ENCODE measurements at regions not wholly inside any gene's neighbourhood (a gene's known extent, or its start where the extent isn't known, plus 50 kb on each side); places are given as distances from the start of the nearest gene placed in this dataset.

DNA sequence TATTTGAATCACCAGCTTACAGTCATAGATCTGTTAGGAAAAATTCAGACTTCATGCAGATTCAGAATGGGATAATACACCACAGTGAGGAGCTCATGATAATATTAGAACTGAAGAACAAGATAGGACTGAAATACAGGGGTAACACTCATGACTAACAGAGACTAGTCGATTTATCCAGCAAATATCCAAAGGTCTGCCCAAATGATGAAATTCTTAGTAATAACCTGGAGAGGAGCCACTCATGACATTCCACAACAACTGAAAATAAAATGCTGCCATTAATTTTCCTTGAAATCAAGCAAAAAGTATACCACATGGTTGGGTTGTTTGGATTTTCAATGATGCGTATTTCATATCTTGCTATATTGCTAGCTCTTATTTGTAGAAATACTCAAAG is 903.7 kb upstream of the ADGRL3 start:
- TF ChIP-seq CTCF (IDR thresholded peaks at IDR 0.05; ENCODE audit: insufficient read depth, low read depth, low read length), result no peak
- H3K4me3 ChIP-seq (ENCODE audit: low read depth, low read length), result no peak overlapping the region
- POLR2A ChIA-PET, result no interaction called here
- no peaks in the 10 kb centered on the region for H3K36me3 ChIP-seq (ENCODE audit: control insufficient read depth, insufficient read depth, low read length)
- no peaks in the 10 kb centered on the region for H3K27me3 ChIP-seq (ENCODE audit: control insufficient read depth, insufficient read depth, low read length)
- no peak for DNase-seq (ENCODE audit: low read depth)
- CTCF ChIA-PET, result no interaction called here

- TF ChIP-seq CTCF (IDR thresholded peaks at IDR 0.05; ENCODE audit: insufficient read depth, low read depth, low read length), result no peak
- ChIA-PET CTCF (no interaction called here), POLR2A (no interaction called here)
- no peaks in the 10 kb centered on the region for H3K36me3 ChIP-seq (ENCODE audit: control insufficient read depth, insufficient read depth, low read length)
- DNase-seq (ENCODE audit: low read depth), result no peak
- H3K27me3 ChIP-seq (ENCODE audit: control insufficient read depth, insufficient read depth, low read length), result no peaks in the 10 kb centered on the region
- no peak overlapping the region for H3K4me3 ChIP-seq (ENCODE audit: low read depth, low read length)
Measured at GRCh38 chr4:60313611-60314178, 886.4 kb upstream of the ADGRL3 start.

DNA sequence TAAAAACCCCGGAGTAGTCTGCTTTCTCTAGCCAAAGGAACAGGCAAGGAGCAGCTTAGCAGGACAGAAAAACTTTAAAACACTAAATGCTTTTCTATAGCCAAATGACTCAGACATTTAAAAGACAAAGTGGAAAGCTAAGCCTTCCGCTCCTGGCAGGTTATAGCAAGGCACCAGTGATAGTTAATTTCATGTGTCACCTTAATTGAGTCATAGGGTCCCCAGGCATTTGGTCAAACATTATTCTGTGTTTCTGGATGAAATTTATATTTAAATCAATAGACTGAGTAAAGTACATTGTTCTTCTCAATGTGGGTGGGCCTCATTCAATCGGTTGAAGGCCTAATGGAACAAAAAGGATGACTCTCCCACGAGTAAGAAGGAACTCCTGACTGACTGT is 885.7 kb upstream of the ADGRL3 start:
- CTCF ChIA-PET, result no interaction called here
- no peaks in the 10 kb centered on the region for H3K36me3 ChIP-seq (ENCODE audit: control insufficient read depth, insufficient read depth, low read length)
- no peaks in the 10 kb centered on the region for H3K27me3 ChIP-seq (ENCODE audit: control insufficient read depth, insufficient read depth, low read length)
- no peak for DNase-seq (ENCODE audit: low read depth)
- TF ChIP-seq CTCF (IDR thresholded peaks at IDR 0.05; ENCODE audit: insufficient read depth, low read depth, low read length), result no peak
- POLR2A ChIA-PET, result no interaction called here
- H3K4me3 ChIP-seq (ENCODE audit: low read depth, low read length), result no peak overlapping the region

- Histone ChIP-seq H3K27me3 (ENCODE audit: control insufficient read depth, insufficient read depth, low read length) (no peaks in the 10 kb centered on the region), H3K4me3 (ENCODE audit: low read depth, low read length) (no peak overlapping the region), H3K36me3 (ENCODE audit: control insufficient read depth, insufficient read depth, low read length) (no peaks in the 10 kb centered on the region)
- no peak for TF ChIP-seq CTCF (IDR thresholded peaks at IDR 0.05; ENCODE audit: insufficient read depth, low read depth, low read length)
- CTCF ChIA-PET, result no interaction called here
- POLR2A ChIA-PET, result no interaction called here
- DNase-seq (ENCODE audit: low read depth), result no peak
Measured at GRCh38 chr4:60315586-60315985, 884.5 kb upstream of the ADGRL3 start.

DNA sequence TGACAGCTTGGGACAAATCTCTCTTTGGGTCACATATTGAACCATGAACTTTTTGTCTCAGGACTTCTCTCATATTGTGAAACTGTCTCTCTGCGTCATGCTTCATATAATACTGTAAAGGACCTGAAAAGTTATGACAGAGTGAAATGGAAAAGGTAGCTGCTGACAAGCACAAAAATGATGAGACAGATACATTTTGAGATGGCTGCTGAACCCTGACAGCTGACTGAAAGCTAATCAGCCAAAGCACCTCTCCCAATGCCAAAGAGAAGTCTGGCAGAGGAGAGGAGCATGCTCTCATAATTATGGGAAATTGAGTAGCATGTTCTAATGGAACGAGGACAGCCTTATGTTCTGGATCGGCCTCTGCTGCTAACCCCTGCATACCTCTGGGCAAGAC is 873.4 kb upstream of the ADGRL3 start:
- DNase-seq (ENCODE audit: low read depth), result no peak
- Histone ChIP-seq H3K4me3 (ENCODE audit: low read depth, low read length) (no peak overlapping the region), H3K27me3 (ENCODE audit: control insufficient read depth, insufficient read depth, low read length) (no peaks in the 10 kb centered on the region), H3K36me3 (ENCODE audit: control insufficient read depth, insufficient read depth, low read length) (no peaks in the 10 kb centered on the region)
- ChIA-PET CTCF (no interaction called here), POLR2A (interaction anchor here (0.6 kb wide), 1 partner anchor 69 kb away, joined by 3 read pairs; no protein-coding TSS in a partner anchor)
- TF ChIP-seq CTCF (IDR thresholded peaks at IDR 0.05; ENCODE audit: insufficient read depth, low read depth, low read length), result no peak
